GM21447 (cell line): ENCODE measurements at regions not wholly inside any gene's neighbourhood (a gene's known extent, or its start where the extent isn't known, plus 50 kb on each side); places are given as distances from the start of the nearest gene placed in this dataset.

Experiments
- ATAC-seq: cut with Tn5 transposase; IDR thresholded peaks from one replicate; pipeline ENCODE4 v1.9.1; 2021; ENCODE audit not compliant: unreplicated experiment

DNA sequence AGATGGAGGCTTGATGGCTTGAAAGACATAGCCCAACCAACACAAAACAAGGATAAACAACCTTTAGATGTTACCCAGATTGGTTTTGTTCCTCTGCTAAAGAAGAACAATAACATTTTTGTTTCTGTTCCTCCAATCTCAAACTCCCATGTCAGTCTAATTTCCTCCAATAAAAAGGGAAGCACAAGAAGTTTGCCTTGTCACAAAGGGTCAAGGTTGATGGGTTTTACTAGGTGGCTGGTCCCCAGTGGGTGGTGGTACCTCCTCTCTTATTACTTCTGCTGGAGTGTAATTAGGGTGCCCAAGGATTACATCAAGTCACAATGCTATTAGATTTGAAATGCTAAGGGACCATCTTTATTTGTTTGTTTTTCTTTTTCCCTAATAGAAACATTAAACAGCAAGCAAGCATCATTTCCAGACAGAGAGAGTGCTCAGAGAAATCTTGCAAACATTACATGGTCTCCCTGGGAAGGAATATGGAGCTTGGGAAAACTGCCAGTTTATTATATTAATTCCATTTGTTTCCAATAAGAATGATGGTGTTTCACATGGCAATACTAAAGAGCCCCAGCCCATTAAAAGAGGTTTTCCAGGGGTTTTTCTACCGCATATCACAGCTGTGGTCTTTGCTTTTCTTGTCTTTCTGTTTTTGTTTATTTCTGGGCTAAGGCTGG, 78.3 kb upstream of the AOAH start:
- ATAC-seq: no peak

- no peak for ATAC-seq
Observed at GRCh38 chr7:36796850-36797536, 72.7 kb upstream of the AOAH start.

GRCh38 chr7:36795451-36796021, 71.2 kb upstream of the AOAH start:
- ATAC-seq: no peak

DNA sequence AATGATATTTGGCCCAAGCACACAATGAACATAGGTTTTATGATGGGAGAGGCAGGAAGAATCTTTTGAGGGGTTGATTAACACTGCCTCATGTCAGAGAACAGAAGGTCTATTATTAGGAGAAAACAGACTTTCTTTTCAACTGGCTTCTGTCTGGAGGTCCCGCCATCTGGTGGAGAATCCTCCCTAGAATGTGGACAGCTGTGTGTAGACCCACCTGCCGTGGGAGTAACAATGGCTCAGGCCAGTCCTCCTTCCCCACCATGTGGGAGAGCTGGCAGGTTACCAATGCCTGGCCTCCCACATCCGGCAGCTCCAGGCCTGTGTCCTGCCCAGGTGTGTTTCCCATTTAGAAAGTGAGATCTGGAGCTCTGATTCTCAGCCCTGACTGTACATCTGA, 70.4 kb upstream of the AOAH start:
- ATAC-seq: no peak

DNA sequence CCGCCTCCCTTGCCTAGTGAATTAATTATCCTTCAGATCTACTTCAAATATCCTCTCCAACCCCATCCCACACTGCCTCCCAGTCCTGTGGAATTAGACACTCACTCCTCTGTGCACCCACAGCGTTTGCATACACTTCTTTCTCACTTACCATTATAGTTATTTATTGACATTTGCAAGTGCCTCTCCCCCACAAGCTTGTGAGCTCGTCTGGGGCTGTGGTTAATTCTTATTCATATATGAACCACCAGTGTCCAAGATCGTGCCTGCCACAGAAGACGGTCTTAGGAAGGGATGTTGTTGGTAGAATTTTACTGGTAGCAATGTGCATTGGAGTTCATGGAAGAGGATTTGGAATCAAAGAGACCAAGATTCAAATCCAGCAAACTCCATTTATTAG, 68.1 kb upstream of the AOAH start:
- no peak for ATAC-seq

DNA sequence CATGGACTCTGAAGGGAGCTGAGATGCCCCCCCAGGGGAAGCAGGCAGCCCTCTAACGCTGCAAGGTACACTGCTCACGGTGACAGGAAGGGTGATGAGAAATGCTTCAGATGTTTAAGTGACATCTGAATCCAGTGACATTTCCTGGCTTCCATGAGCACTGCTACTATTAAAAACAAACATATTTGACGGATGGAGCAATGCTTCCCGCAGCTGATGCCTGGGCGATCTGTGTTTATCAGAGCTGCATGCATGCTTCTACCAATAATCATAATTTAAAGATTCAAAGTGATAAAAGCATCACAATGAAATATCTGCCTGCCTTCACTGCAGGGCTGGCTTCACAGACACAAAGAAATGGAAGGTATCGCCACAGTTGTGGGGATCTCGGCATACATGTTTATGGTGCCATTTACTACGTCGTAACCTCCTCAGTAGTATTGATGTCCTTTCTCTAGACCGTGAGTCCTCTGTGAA, 66.1 kb upstream of the AOAH start:
- no peak for ATAC-seq

GRCh38 chr7:36788825-36789470, 64.7 kb upstream of the AOAH start:
- no peak for ATAC-seq

- no peak for ATAC-seq
Observed at GRCh38 chr7:36787933-36788378, 63.7 kb upstream of the AOAH start.

DNA sequence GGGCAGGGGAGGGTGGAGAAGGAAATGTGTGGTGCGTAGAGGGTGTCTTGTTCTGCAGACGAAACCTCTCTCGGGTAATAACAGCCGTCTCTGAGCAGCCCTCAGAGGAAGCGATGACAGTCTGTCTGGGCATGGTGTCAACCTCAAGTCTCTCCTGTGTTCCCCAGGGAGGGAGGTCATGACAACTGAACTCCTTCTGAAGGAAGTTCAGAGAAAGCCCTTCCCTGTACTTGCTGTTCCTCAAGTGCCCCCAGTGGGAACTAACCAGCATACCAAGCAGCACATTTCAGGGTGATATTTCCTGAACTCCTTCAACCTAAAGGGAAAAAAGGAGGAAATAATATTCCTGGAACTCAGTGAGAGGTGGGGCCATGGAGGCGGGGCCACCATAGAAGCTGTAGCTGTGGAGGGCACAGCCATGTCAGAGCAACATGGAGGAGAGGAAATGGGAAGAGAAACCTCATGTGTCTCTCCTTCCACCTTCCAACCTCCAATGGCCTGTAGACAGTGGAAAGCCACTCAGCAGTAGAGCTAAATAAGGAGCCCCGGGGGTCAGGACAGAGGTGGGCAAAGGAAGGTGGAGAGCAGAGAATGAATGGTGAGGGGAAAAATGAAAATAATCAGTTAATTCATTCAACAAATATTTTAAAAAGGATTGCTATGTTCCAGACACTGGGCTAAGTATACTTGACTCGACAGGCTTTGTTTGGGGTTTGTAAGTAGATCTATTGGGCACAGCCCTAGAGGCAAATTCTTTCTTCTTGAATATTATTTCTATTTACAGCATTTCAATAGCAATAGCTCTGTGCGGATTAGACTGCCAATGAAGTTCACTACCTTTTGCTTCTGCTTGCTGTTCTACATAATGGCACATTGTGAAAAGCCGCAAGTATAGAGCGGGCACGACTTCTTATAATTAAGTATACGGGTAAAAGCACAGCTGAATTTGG, 61.0 kb upstream of the AOAH start:
- ATAC-seq: peak; percentile 99

GRCh38 chr7:36781011-36781738, 56.9 kb upstream of the AOAH start:
- no peak for ATAC-seq

- no peak for ATAC-seq
Observed at GRCh38 chr7:36777855-36778254, 53.6 kb upstream of the AOAH start.

DNA sequence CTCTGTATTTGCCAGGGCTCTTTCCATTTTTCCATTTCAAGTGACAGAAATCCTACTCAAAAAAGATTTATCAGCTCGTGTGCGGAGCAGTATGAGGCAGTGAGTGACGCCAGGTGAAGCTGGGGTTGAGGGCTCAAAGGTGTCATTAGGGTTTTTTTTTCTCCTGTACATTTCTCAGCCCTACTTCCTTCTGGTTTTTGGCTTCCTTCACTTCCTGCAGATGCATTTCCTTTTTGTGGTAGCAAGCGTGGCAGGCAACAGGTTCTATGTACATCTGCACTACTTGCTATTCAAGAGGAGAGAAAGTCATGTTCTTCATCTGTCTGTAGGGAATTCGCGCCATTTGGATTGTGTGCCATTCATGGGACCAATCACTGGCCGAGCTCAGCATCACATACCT, 52.8 kb upstream of the AOAH start:
- ATAC-seq: no peak

DNA sequence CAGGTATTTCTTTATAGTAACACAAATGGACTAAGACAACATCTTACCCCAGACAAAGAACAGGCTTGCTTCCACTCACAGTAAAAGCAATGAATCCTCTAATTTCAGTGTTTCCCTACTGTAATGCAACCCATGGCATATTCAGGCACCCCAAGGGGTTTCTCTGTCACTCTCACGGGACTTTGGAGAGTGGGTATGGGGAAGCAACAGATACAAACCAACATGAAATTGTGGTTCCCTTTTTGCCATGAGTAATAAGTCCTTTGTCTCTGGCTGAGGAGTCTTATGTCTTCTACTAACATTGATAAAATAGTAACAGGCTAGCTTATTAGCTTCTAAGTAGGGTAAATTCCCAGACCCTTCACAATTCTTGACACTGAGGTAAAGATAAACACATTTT, 51.4 kb upstream of the AOAH start:
- ATAC-seq: no peak

- ATAC-seq: no peak
Observed at GRCh38 chr7:36775061-36775620, 50.8 kb upstream of the AOAH start.
